ELR (cell line): ENCODE measurements at regions not wholly inside any gene's neighbourhood (a gene's known extent, or its start where the extent isn't known, plus 50 kb on each side); places are given as distances from the start of the nearest gene placed in this dataset.
"Not testable (repeated sequence)": the region's sequence is repeated elsewhere in the genome, so short reads cannot be mapped to it uniquely, and the experiment has no call there.

Source experiments
- DNase-seq: peaks from one replicate; pipeline ENCODE4 v3.0.0-alpha.2; 2015; ENCODE audit warnings: low read depth

DNA sequence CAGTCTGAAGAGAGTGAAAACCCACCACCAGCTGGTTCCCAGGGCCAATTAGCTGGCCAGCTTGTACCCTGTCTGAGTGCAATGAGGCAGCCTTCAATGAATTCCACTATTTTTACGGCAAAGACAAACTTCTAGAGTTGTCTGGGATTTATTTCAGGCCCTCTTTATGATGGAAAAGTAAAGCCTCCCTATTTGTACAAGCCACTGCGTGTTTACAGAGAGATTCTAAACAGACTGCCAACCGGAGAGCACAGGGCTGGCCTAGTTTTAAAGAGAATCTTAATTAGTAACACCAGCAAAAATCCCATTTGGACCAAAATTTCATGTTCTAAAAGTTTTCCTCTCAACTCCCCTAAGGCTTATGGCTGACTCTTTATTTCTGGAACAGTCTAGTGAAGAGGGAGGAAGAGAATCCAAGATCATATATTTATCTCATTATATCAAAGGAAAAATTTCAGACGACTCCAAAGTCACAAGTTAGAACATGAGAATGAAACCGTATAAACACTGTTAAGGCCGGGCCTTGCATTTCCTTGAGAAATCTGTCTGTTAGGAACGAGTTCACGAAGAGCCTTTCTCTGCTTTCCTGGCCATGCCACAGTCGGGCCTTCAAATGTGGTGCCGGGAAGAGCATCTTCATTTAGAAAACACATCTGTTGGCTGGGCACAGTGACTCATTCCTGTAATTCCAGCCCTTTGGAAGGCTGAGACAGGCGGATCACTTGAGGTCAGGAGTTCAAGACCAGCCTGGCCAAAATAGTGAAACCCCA, 724.6 kb upstream of the NRP1 start:
- DNase-seq = no peak

DNA sequence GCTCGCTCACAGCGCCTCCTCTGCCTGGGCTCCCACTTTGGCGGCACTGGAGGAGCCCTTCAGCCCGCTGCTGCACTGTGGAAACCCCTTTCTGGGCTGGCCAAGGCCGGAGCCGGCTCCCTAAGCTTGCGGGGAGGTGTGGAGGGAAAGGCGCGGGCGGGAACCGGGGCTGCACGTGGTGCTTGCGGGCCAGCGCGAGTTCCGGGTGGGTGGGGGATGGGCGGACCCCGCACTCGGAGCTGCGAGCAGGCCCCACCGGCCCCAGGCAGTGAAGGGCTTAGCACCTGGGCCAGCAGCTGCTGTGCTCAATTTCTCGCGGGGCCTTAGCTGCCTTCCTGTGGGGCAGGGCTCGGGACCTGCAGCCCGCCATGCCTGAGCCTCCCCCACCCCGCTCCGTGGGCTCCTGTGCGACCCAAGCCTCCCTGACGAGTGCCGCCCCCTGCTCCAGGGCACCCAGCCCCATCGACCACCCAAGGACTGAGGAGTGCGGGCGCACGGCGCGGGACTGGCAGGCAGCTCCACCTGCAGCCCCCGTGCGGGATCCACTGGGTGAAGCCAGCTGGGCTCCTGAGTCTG, 721.0 kb upstream of the NRP1 start:
- DNase-seq = not testable (repeated sequence)

GRCh38 chr10:34049887-34050286, 715.4 kb upstream of the NRP1 start:
- peak; percentile 46 for DNase-seq

DNA sequence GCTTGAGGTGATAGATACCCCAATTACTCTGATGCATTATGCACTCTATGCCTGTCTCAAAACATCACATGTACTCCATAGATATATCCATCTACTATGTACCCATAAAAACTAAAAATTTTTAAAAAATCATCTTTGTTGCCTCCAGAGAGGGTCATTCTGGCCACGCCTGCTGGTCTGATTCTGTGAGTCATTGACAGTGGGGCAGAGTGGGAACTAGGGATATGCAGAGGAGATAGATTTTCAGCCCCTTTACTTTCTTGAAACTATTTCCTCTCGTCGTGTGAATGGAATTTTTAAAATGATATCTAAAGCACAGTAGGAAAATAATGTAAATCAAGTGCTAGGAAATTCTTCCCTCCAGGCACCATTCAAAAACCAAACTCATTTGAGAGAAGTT, 715.0 kb upstream of the NRP1 start:
- DNase-seq = peak; percentile 17

DNA sequence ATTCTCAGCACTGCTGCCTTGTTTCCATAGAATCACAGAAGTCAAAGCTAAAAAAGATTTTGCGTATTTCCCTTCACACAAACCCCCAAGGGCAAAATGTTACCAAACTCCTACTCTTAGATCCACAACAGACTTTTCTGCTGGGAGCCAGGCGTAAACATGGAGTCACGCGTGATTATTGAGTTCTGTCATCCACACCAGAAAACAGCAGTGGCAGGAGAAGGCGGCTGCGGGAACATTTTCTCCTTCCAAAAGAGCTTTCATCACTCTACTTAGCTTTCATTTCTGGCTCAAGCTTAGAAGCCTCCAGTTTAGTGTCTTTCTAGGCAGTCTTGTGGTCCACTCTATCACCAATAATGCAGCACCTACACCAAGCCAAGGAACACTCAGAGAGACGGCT, 712.9 kb upstream of the NRP1 start:
- DNase-seq = no peak

GRCh38 chr10:34046506-34047034, 712.1 kb upstream of the NRP1 start:
- no peak for DNase-seq

GRCh38 chr10:34045571-34046190, 711.2 kb upstream of the NRP1 start:
- DNase-seq = peak; percentile 65

GRCh38 chr10:34041871-34042270, 707.4 kb upstream of the NRP1 start:
- no peak for DNase-seq

DNA sequence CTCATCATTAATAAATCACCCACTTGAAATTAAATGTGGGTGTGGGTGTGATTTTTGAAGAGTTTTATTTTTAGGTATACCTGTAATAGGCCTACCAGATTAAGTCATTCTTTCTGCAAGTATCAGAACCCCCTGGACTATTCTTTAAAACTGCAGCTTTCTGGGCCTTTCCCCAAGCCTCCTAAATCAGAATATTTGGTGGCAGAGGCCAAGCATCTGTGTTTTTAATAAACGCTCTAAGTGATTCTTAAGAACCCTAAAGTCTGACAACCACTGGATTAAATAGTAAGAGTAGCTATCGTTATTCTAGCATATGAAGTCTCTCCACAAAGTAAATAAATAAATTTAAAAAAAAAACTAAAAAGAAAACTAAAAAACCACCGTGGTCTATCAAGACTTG, 703.0 kb upstream of the NRP1 start:
- no peak for DNase-seq

DNA sequence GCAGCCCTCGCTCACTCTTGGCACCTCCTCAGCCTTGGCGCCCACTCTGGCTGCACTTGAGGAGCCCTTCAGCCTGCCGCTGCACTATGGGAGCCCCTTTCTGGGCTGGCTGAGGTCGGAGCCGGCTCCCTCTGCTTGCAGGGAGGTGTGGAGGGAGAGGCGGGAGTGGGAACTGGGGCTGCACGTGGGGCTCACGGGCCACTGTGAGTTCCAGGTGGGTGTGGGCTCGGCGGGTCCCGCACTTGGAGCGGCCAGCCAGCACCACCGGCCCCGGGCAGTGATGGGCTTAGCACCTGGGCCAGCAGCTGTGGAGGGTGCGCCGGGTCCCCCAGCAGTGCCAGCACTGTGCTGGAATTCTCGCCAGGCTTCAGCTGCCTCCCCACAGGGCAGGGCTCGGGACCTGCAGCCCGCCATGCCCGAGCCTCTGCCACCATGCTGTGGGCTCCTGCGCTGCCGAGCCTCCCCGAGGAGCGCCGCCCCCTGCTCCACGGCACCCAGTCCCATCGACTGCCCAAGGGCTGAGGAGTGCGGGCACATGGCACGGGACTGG, 700.8 kb upstream of the NRP1 start:
- DNase-seq = not testable (repeated sequence)

GRCh38 chr10:34033078-34033477, 698.6 kb upstream of the NRP1 start:
- DNase-seq = no peak

GRCh38 chr10:34032564-34032963, 698.1 kb upstream of the NRP1 start:
- DNase-seq = no peak

- DNase-seq = no peak
Measured at GRCh38 chr10:34031400-34031799, 696.9 kb upstream of the NRP1 start.

DNA sequence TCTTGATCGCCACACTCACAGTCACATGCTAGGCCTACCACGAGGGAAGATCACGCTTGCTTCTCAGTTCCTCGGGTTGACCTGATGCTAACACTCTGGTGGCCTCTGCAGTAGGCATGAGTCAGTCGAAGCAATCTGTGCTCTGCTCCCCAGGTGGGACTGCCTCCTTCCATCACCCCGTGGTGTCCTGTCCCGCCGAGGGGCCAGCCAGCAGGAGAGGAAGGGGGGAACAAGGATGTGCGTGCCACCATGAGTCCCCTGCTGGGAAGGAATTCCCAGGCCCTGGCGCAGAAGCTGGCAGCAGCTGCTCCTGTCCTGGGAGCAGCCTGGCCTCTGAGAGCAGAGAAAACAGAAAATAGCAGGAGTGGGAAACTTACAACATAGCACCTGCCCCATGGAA, 695.0 kb upstream of the NRP1 start:
- no peak for DNase-seq

DNA sequence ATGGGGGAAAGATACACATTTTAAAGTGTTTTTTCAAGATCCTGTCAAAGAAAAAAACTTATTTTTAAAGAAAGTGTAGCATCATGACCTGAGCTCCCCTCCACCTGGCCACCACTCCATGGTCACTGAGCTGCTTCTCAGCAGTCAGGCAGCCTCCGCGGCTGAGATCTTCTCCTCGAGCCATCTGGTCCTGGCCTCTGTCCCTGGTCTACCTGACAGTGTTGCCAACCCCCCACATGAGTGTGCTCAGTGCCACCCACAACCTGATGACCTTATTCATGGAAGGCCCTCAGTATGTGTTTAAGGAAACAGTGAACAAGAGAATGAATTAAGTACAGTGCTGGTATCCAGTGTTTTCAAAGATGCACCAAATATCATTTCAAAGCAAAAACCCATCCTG, 694.5 kb upstream of the NRP1 start:
- DNase-seq = no peak

GRCh38 chr10:34024693-34025425, 690.4 kb upstream of the NRP1 start:
- peak; percentile 21 for DNase-seq

GRCh38 chr10:34024282-34024681, 689.8 kb upstream of the NRP1 start:
- DNase-seq = no peak

GRCh38 chr10:34022195-34022594, 687.7 kb upstream of the NRP1 start:
- no peak for DNase-seq

DNA sequence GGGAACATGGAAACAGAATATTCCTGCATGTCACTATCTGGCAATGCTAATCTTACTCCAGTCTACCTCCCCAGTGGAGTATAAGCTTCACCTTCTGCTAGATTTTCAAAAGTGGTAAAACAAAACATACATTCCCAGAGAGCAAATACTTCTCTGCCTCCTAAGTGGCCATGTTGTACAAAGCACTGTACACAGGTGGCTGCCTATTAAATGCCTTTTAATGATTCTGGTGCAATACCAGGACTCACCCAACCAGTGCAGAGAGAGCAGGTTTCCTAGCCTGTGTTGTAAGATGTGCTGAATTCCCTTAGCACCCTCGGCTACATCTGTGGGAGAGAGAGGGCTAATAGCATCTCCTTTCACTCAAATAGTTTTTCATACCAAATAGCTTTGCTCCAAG, 684.3 kb upstream of the NRP1 start:
- DNase-seq = no peak

- DNase-seq = peak; percentile 50
Measured at GRCh38 chr10:34018129-34018528, 683.7 kb upstream of the NRP1 start.

GRCh38 chr10:34017281-34017680, 682.8 kb upstream of the NRP1 start:
- no peak for DNase-seq

DNA sequence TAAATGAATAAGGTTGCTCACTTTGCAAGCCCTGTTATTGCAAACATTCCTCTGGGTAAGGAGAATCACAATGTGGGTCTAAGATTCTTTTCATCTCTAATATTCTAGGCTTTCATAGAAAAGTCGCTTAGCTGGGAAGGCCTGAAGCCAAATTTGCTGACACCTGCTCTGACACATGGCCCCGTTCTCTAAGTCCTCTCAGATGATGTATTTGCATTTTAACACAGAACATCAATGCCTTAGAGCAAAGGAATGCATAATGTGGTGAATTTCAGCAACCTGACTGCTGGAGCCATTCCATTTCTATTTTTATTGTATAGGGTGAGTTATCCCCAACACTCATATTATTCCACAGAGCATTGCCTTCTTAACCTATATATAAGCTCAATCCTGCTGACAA, 682.1 kb upstream of the NRP1 start:
- DNase-seq = no peak
